SK-N-SH (cell line): ENCODE measurements at regions not wholly inside any gene's neighbourhood (a gene's known extent, or its start where the extent isn't known, plus 50 kb on each side); places are given as distances from the start of the nearest gene placed in this dataset.
"Not testable (repeated sequence)": the region's sequence is repeated elsewhere in the genome, so short reads cannot be mapped to it uniquely, and the experiment has no call there.

Experiments used
- CTCF ChIA-PET: fragments of 300-600, 350-600 bp; formaldehyde crosslinking; extraction: SDS; loops from one replicate; lab custom pipeline; 2021; lab: Yijun Ruan, JAX
- POLR2A ChIA-PET: fragments of 350-600 bp; sonication (Branson Sonifier 250); formaldehyde crosslinking; extraction: SDS; loops from one replicate; lab custom pipeline; 2020; ENCODE audit warnings: antibody characterized with exemption, inconsistent platforms; lab: Yijun Ruan, JAX
- DNase-seq: peaks from one replicate; pipeline ENCODE4 v3.0.0; 2012
- H2AFZ ChIP-seq: fragments of 200-600 bp; sonication (generic); 2 replicates; pipeline ENCODE4 v1.8.1; 2016; ENCODE audit warnings: antibody characterized with exemption, mild to moderate bottlenecking, low read depth
- H3F3A ChIP-seq: fragments of 200-600 bp; sonication (generic); replicated peaks from 2 replicates; pipeline ENCODE3; 2016; ENCODE audit warnings: antibody characterized with exemption, mild to moderate bottlenecking; ENCODE audit not compliant: insufficient read depth
- H3K27ac ChIP-seq, 2 experiments: fragments of 200-500 bp in 1 of 2; fragments of 200-600 bp in 1 of 2; sonication (Bioruptor generic) in 1 of 2; sonication (generic), shearing (Covaris generic) in 1 of 2; 2 replicates each; pipeline versions ENCODE4 v1.5.1 to v1.6.1; 2014 to 2016; ENCODE audit warnings: low read depth in 2 of 2, inconsistent platforms in 1 of 2, low read length in 1 of 2, mild to moderate bottlenecking in 1 of 2, mixed read lengths in 1 of 2
- H3K27me3 ChIP-seq: fragments of 200-600 bp; sonication (generic), shearing (Covaris generic); 2 replicates; pipeline ENCODE4 v1.6.1; 2016; ENCODE audit warnings: mixed run types; ENCODE audit not compliant: insufficient read depth
- H3K36me3 ChIP-seq, 2 experiments: fragments of 200-500 bp in 1 of 2; fragments of 200-600 bp in 1 of 2; sonication (Bioruptor generic) in 1 of 2; sonication (generic) in 1 of 2; replicated peaks in 1 of 2; 2 replicates each; pipeline versions ENCODE3 to v1.5.1; 2014 to 2016; ENCODE audit warnings: low read length in 1 of 2, mild to moderate bottlenecking in 1 of 2; ENCODE audit not compliant: insufficient read depth in 2 of 2, control insufficient read depth in 1 of 2
- H3K4me1 ChIP-seq, 2 experiments: fragments of 200-500 bp in 1 of 2; fragments of 200-600 bp in 1 of 2; sonication (Bioruptor generic) in 1 of 2; sonication (generic), shearing (Covaris generic) in 1 of 2; 2 replicates each; pipeline versions ENCODE4 v1.5.1 to v1.6.1; 2014 to 2016; ENCODE audit warnings: low read depth in 1 of 2, low read length in 1 of 2, mixed run types in 1 of 2; ENCODE audit not compliant: insufficient read depth in 2 of 2, control insufficient read depth in 1 of 2
- H3K4me2 ChIP-seq: fragments of 200-600 bp; sonication (generic), shearing (Covaris generic); 2 replicates; pipeline ENCODE4 v1.6.1; 2017; ENCODE audit warnings: mixed run types
- H3K4me3 ChIP-seq, 2 experiments: fragments of 200-500 bp in 1 of 2; fragments of 200-600 bp in 1 of 2; sonication (Bioruptor generic) in 1 of 2; sonication (generic), shearing (Covaris generic) in 1 of 2; 2 replicates each; pipeline versions ENCODE4 v1.5.1 to v1.8.1; 2014 to 2016; ENCODE audit warnings: low read depth in 2 of 2, inconsistent platforms in 1 of 2, low read length in 1 of 2, mild to moderate bottlenecking in 1 of 2, mixed read lengths in 1 of 2, moderate library complexity in 1 of 2
- H3K79me2 ChIP-seq: fragments of 200-600 bp; sonication (generic); 2 replicates; pipeline ENCODE4 v1.8.1; 2017; ENCODE audit warnings: mild to moderate bottlenecking; ENCODE audit not compliant: insufficient read depth
- H3K9ac ChIP-seq: fragments of 200-600 bp; sonication (generic); 2 replicates; pipeline ENCODE4 v1.6.1; 2017; ENCODE audit warnings: mixed run types
- H3K9me2 ChIP-seq: fragments of 200-600 bp; sonication (generic); 2 replicates; pipeline ENCODE4 v1.6.1; 2017; ENCODE audit warnings: mixed run types
- H3K9me3 ChIP-seq: fragments of 200-600 bp; sonication (generic); 2 replicates; pipeline ENCODE4 v1.6.1; 2017; ENCODE audit warnings: mixed run types, mild to moderate bottlenecking, moderate library complexity
- H4K20me1 ChIP-seq: fragments of 200-600 bp; sonication (generic); 2 replicates; pipeline ENCODE4 v1.6.1; 2017; ENCODE audit warnings: mild to moderate bottlenecking, mixed run types; ENCODE audit not compliant: insufficient read depth
- CTCF ChIP-seq: fragments of 200-600 bp; sonication (generic); IDR thresholded peaks from 2 replicates; pipeline ENCODE4 v1.6.1; 2017; ENCODE audit warnings: antibody characterized with exemption, mild to moderate bottlenecking, moderate library complexity
- ELF1 ChIP-seq: IDR thresholded peaks from 2 replicates; pipeline ENCODE4 v1.4.0; 2012
- MAX ChIP-seq: IDR thresholded peaks from 2 replicates; pipeline ENCODE4 v1.4.0; 2012; ENCODE audit warnings: low read depth
- MEF2A ChIP-seq: IDR thresholded peaks from 2 replicates; pipeline ENCODE4 v1.4.0; 2012; ENCODE audit warnings: low read depth, borderline replicate concordance
- NFIC ChIP-seq: IDR thresholded peaks from 2 replicates; pipeline ENCODE4 v1.4.0; 2012; ENCODE audit warnings: borderline replicate concordance
- RAD21 ChIP-seq: IDR thresholded peaks from 2 replicates; pipeline ENCODE4 v1.6.1; 2012; ENCODE audit warnings: mild to moderate bottlenecking, low read length
- RCOR1 ChIP-seq: fragments of 150-350 bp; IDR thresholded peaks from 2 replicates; pipeline ENCODE4 v1.6.1; 2017; ENCODE audit warnings: antibody characterized with exemption, low read length
- RXRA ChIP-seq: IDR thresholded peaks from 2 replicates; pipeline ENCODE4 v1.4.0; 2012; ENCODE audit warnings: low read depth, mild to moderate bottlenecking, borderline replicate concordance
- SIN3A ChIP-seq: IDR thresholded peaks from 2 replicates; pipeline ENCODE4 v1.6.1; 2012; ENCODE audit warnings: low read depth, mild to moderate bottlenecking, low read length, moderate library complexity, borderline replicate concordance
- SMC3 ChIP-seq: IDR thresholded peaks from 2 replicates; pipeline ENCODE4 v1.6.1; 2012; ENCODE audit warnings: low read depth, low read length, improper control_type of control experiment
- WGBS: methylation state at CpG from one replicate; pipeline ENCODE4 v1.1.6; 2017; ENCODE audit warnings: low lambda C conversion rate; 5-methylcytosine and 5-hydroxymethylcytosine counted together
- TF ChIP-seq, protein P1 (sequence below): IDR thresholded peaks from 2 replicates; pipeline ENCODE4 v1.4.0; 2012; ENCODE audit warnings: low read depth, borderline replicate concordance
- TF ChIP-seq, protein P2 (sequence below): fragments of 150-350 bp; IDR thresholded peaks from 2 replicates; pipeline ENCODE4 v1.6.1; 2016; ENCODE audit warnings: mild to moderate bottlenecking, low read depth, low read length

DNA sequence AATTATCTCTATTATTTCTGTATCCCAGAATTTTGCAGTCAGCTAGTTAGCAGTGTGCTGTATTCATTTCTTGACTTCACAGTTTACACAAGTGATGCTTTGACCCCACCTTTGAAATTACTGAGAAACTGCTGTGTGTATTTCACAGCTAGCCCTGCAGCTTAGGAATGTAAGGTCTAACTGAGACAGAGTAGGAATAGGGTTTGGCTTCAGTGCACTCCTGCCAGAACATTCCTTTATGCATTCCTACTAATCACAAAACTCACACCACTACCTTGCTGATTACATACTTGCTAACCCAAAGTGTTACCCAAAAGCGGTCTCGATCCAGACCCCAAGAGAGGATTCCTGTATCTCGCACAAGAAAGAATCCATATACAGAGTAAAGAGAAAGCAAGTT lies 551.8 kb downstream of the CDH9 start:
- no peak for DNase-seq
- Histone ChIP-seq H3F3A (no peaks in the 10 kb centered on the region), H4K20me1 (no peaks in the 10 kb centered on the region), H3K36me3 (no peaks in the 10 kb centered on the region), H3K9me3 (no peaks in the 10 kb centered on the region), H3K9ac (no peak overlapping the region), H3K27me3 (no peaks in the 10 kb centered on the region), H3K4me2 (no peak overlapping the region), H3K4me3 (no peak overlapping the region), H3K4me1 (no peaks in the 10 kb centered on the region), H3K27ac (no peak overlapping the region), H2AFZ (no peak overlapping the region), H3K9me2 (no peaks in the 10 kb centered on the region), H3K79me2 (no peaks in the 10 kb centered on the region)
- ChIA-PET POLR2A (no interaction called here), CTCF (no interaction called here)
- TF ChIP-seq CTCF (no peak), SMC3 (no peak), RCOR1 (no peak), SIN3A (no peak), MEF2A (no peak), RXRA (no peak), ELF1 (no peak), MAX (no peak), NFIC (no peak), RAD21 (no peak)
- TF ChIP-seq, protein P1, sequence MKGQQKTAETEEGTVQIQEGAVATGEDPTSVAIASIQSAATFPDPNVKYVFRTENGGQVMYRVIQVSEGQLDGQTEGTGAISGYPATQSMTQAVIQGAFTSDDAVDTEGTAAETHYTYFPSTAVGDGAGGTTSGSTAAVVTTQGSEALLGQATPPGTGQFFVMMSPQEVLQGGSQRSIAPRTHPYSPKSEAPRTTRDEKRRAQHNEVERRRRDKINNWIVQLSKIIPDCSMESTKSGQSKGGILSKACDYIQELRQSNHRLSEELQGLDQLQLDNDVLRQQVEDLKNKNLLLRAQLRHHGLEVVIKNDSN = no peak
- TF ChIP-seq, protein P2, sequence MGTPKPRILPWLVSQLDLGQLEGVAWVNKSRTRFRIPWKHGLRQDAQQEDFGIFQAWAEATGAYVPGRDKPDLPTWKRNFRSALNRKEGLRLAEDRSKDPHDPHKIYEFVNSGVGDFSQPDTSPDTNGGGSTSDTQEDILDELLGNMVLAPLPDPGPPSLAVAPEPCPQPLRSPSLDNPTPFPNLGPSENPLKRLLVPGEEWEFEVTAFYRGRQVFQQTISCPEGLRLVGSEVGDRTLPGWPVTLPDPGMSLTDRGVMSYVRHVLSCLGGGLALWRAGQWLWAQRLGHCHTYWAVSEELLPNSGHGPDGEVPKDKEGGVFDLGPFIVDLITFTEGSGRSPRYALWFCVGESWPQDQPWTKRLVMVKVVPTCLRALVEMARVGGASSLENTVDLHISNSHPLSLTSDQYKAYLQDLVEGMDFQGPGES = no peak
- WGBS = 12% methylated on average over 3 of the region's 3 CpGs

GRCh38 chr5:26485146-26485860 lies 553.1 kb downstream of the CDH9 start:
- H2AFZ ChIP-seq, H3K79me2 ChIP-seq, DNase-seq, H3K4me2 ChIP-seq, H3K27ac ChIP-seq, H3K9ac ChIP-seq, H3K9me3 ChIP-seq, H3K4me1 ChIP-seq, H3K9me2 ChIP-seq, H4K20me1 ChIP-seq, POLR2A ChIA-PET, H3F3A ChIP-seq, H3K27me3 ChIP-seq, H3K4me3 ChIP-seq, H3K36me3 ChIP-seq: not testable (repeated sequence)
- CTCF ChIA-PET = interaction anchor here (1.5 kb wide), 1 partner anchor 38 kb away, joined by 3 read pairs; no protein-coding TSS in a partner anchor
- WGBS = 35% methylated on average over 10 of the region's 46 CpGs
